ENCODE measurements at regions not wholly inside any gene's neighbourhood (a gene's known extent, or its start where the extent isn't known, plus 50 kb on each side); places are given as distances from the start of the nearest gene placed in this dataset.

- TF ChIP-seq CTCF (IDR thresholded peaks at IDR 0.05) (no peak), ZFX (IDR thresholded peaks at IDR 0.05; ENCODE audit: borderline replicate concordance) (no peak)
Observed at GRCh38 chr3:31481697-31482096, 51.0 kb upstream of the STT3B start.
